ENCODE measurements at regions not wholly inside any gene's neighbourhood (a gene's known extent, or its start where the extent isn't known, plus 50 kb on each side); places are given as distances from the start of the nearest gene placed in this dataset.

GRCh38 chr14:27366596-27366995, 768.8 kb upstream of the NOVA1 start:
- DNase-seq = no peak
- 90 to 94% methylated on average over 5 of the region's 5 CpGs for WGBS, 2 donors
- H3K4me1 ChIP-seq = no peaks in the 10 kb centered on the region
- H3K4me3 ChIP-seq = no peak overlapping the region
- H3K36me3 ChIP-seq (ENCODE audit: low read depth, missing control alignments) = no peaks in the 10 kb centered on the region
- H3K27ac ChIP-seq = no peak overlapping the region
- intact Hi-C loops (cut with DNase I; ENCODE audit: low total_unique reads) = no loop called here
- no peaks in the 10 kb centered on the region for H3K27me3 ChIP-seq
- TF ChIP-seq POLR2A (IDR thresholded peaks at IDR 0.05) (no peak), CTCF (IDR thresholded peaks at IDR 0.05) (no peak)
- no peaks in the 10 kb centered on the region for H3K9me3 ChIP-seq

- Histone ChIP-seq H3K4me1 (no peaks in the 10 kb centered on the region), H3K4me3 (no peak overlapping the region), H3K36me3 (ENCODE audit: low read depth, missing control alignments) (no peaks in the 10 kb centered on the region), H3K27ac (no peak overlapping the region), H3K27me3 (no peaks in the 10 kb centered on the region), H3K9me3 (no peaks in the 10 kb centered on the region)
- 95 to 96% methylated on average over 1 of the region's 1 CpG for WGBS, 2 donors
- intact Hi-C loops (cut with DNase I; ENCODE audit: low total_unique reads) = no loop called here
- TF ChIP-seq POLR2A (IDR thresholded peaks at IDR 0.05) = no peak
- no peak for DNase-seq
Measured at GRCh38 chr14:27367345-27367744, 769.5 kb upstream of the NOVA1 start.

- H3K9me3 ChIP-seq = no peaks in the 10 kb centered on the region
- no peaks in the 10 kb centered on the region for H3K27me3 ChIP-seq
- DNase-seq = no peak
- H3K4me3 ChIP-seq = no peak overlapping the region
- TF ChIP-seq POLR2A (IDR thresholded peaks at IDR 0.05) (no peak), CTCF (IDR thresholded peaks at IDR 0.05) (no peak)
- intact Hi-C loops (cut with DNase I; ENCODE audit: low total_unique reads) = no loop called here
- 79 to 94% methylated on average over 1 of the region's 1 CpG for whole genome bisulfite sequencing, 2 donors
- H3K4me1 ChIP-seq = no peaks in the 10 kb centered on the region
- H3K27ac ChIP-seq = no peak overlapping the region
- no peaks in the 10 kb centered on the region for H3K36me3 ChIP-seq (ENCODE audit: low read depth, missing control alignments)
Measured at GRCh38 chr14:27370074-27370473, 772.2 kb upstream of the NOVA1 start.

GRCh38 chr14:27370775-27371174, 772.9 kb upstream of the NOVA1 start:
- H3K4me1 ChIP-seq = no peaks in the 10 kb centered on the region
- TF ChIP-seq CTCF (IDR thresholded peaks at IDR 0.05) = no peak
- TF ChIP-seq POLR2A (IDR thresholded peaks at IDR 0.05) = no peak
- no peaks in the 10 kb centered on the region for H3K36me3 ChIP-seq (ENCODE audit: low read depth, missing control alignments)
- no peak for DNase-seq
- H3K9me3 ChIP-seq = no peaks in the 10 kb centered on the region
- no peaks in the 10 kb centered on the region for H3K27me3 ChIP-seq
- no peak overlapping the region for H3K4me3 ChIP-seq
- no peak overlapping the region for H3K27ac ChIP-seq
- intact Hi-C loops (cut with DNase I; ENCODE audit: low total_unique reads) = no loop called here

- WGBS, 2 donors = 89 to 93% methylated on average over 4 of the region's 4 CpGs
- no peak overlapping the region for H3K4me3 ChIP-seq
- no peaks in the 10 kb centered on the region for H3K36me3 ChIP-seq (ENCODE audit: low read depth, missing control alignments)
- H3K27me3 ChIP-seq = no peaks in the 10 kb centered on the region
- no peak for DNase-seq
- intact Hi-C loops (cut with DNase I; ENCODE audit: low total_unique reads) = no loop called here
- H3K27ac ChIP-seq = no peak overlapping the region
- H3K4me1 ChIP-seq = no peaks in the 10 kb centered on the region
- H3K9me3 ChIP-seq = no peaks in the 10 kb centered on the region
- TF ChIP-seq CTCF (IDR thresholded peaks at IDR 0.05) = no peak
- TF ChIP-seq POLR2A (IDR thresholded peaks at IDR 0.05) = no peak
Measured at GRCh38 chr14:27371209-27371608, 773.4 kb upstream of the NOVA1 start.
